Neural cell (in vitro differentiated cells): ENCODE measurements at regions not wholly inside any gene's neighbourhood (a gene's known extent, or its start where the extent isn't known, plus 50 kb on each side); places are given as distances from the start of the nearest gene placed in this dataset.

Source experiments
- H2AFZ ChIP-seq: fragments of 200-600, 300-800 bp; sonication (generic), shearing (Covaris generic); 2 replicates; pipeline ENCODE4 v1.6.0; 2014; ENCODE audit warnings: low read depth, mild to moderate bottlenecking, antibody characterized with exemption, low read length, moderate library complexity
- H3F3A ChIP-seq: fragments of 200-600 bp; shearing (Covaris generic); 2 replicates; pipeline ENCODE4 v1.6.1; 2016; ENCODE audit warnings: mild to moderate bottlenecking, moderate library complexity, mixed read lengths, antibody characterized with exemption, low read length; ENCODE audit not compliant: insufficient read depth, poor library complexity, severe bottlenecking
- H3K27ac ChIP-seq: fragments of 200-600, 300-800 bp; sonication (generic), shearing (Covaris generic); 2 replicates; pipeline ENCODE4 v1.5.1; 2014; ENCODE audit warnings: mild to moderate bottlenecking, low read length, moderate library complexity
- H3K27me3 ChIP-seq: fragments of 300-800, 200-600 bp; sonication (generic), shearing (Covaris generic); 2 replicates; pipeline ENCODE4 v1.6.0; 2014; ENCODE audit warnings: mild to moderate bottlenecking, low read depth, low read length, moderate library complexity; ENCODE audit not compliant: insufficient read depth
- H3K36me3 ChIP-seq: fragments of 300-800, 200-600 bp; sonication (generic), shearing (Covaris generic); 2 replicates; pipeline ENCODE4 v1.5.1; 2014; ENCODE audit warnings: mild to moderate bottlenecking, antibody characterized with exemption, low read length, moderate library complexity; ENCODE audit not compliant: insufficient read depth
- H3K4me2 ChIP-seq: fragments of 300-800, 200-600 bp; sonication (generic), shearing (Covaris generic); 2 replicates; pipeline ENCODE4 v1.6.0; 2014; ENCODE audit warnings: mild to moderate bottlenecking, low read length
- H3K4me3 ChIP-seq: fragments of 300-800, 200-600 bp; sonication (generic), shearing (Covaris generic); 2 replicates; pipeline ENCODE4 v1.5.1; 2014; ENCODE audit warnings: mild to moderate bottlenecking, low read length, moderate library complexity
- H3K79me2 ChIP-seq: fragments of 200-600 bp; shearing (Covaris generic); replicated peaks from 2 replicates; pipeline ENCODE4 v1.6.0; 2014; ENCODE audit warnings: mild to moderate bottlenecking, low read length, moderate library complexity; ENCODE audit not compliant: insufficient read depth
- H3K9ac ChIP-seq: fragments of 300-800, 200-600 bp; sonication (generic), shearing (Covaris generic); 2 replicates; pipeline ENCODE4 v1.6.1; 2016; ENCODE audit warnings: mild to moderate bottlenecking, low read length, mixed read lengths
- H3K9me2 ChIP-seq: fragments of 200-600 bp; shearing (Covaris generic); 2 replicates; pipeline ENCODE4 v1.6.1; 2016; ENCODE audit warnings: mild to moderate bottlenecking, low read length, mixed read lengths; ENCODE audit not compliant: insufficient read depth
- H3K9me3 ChIP-seq: fragments of 200-600, 300-800 bp; sonication (generic), shearing (Covaris generic); 2 replicates; pipeline ENCODE4 v1.6.1; 2016; ENCODE audit warnings: mild to moderate bottlenecking, mixed run types, low read length, moderate library complexity, mixed read lengths
- H4K20me1 ChIP-seq: fragments of 200-600 bp; shearing (Covaris generic); 2 replicates; pipeline ENCODE4 v1.6.1; 2016; ENCODE audit warnings: mild to moderate bottlenecking, mixed run types; ENCODE audit not compliant: insufficient read depth
- EP300 ChIP-seq: fragments of 450-650 bp; conservative IDR thresholded peaks from 2 replicates; pipeline ENCODE4 v1.6.1; 2014; ENCODE audit warnings: antibody characterized with exemption, mild to moderate bottlenecking, moderate library complexity; ENCODE audit not compliant: poor library complexity, severe bottlenecking
- EZH2 ChIP-seq: fragments of 200-600, 300-800 bp; shearing (Covaris generic), sonication (generic); IDR thresholded peaks from 2 replicates; pipeline ENCODE4 v1.6.1; 2014; ENCODE audit warnings: antibody characterized with exemption, low read length, borderline replicate concordance, mild to moderate bottlenecking; ENCODE audit not compliant: insufficient read depth, poor library complexity, severe bottlenecking
- MXI1 ChIP-seq: fragments of 450-650 bp; conservative IDR thresholded peaks from 2 replicates; pipeline ENCODE4 v1.6.1; 2014; ENCODE audit warnings: antibody characterized with exemption, mild to moderate bottlenecking; ENCODE audit not compliant: poor library complexity, severe bottlenecking
- POLR2AphosphoS5 ChIP-seq: IDR thresholded peaks from 2 replicates; pipeline ENCODE4 v1.6.1; 2012
- RAD21 ChIP-seq: fragments of 450-650 bp; conservative IDR thresholded peaks from 2 replicates; pipeline ENCODE4 v1.6.1; 2014; ENCODE audit warnings: antibody characterized with exemption, mild to moderate bottlenecking, moderate library complexity
- SMC3 ChIP-seq: fragments of 450-650 bp; conservative IDR thresholded peaks from 2 replicates; pipeline ENCODE4 v1.6.1; 2014; ENCODE audit warnings: antibody characterized with exemption, mild to moderate bottlenecking, moderate library complexity; ENCODE audit not compliant: poor library complexity
- TAF1 ChIP-seq: IDR thresholded peaks from 2 replicates; pipeline ENCODE4 v1.6.1; 2012; ENCODE audit warnings: low read depth
- TF ChIP-seq, protein P1 (sequence below): IDR thresholded peaks from 2 replicates; pipeline ENCODE4 v1.6.1; 2012; ENCODE audit warnings: borderline replicate concordance
- TF ChIP-seq, protein P2 (sequence below): fragments of 450-650 bp; IDR thresholded peaks from 2 replicates; pipeline ENCODE4 v1.5.1; 2014; ENCODE audit warnings: antibody characterized with exemption, mild to moderate bottlenecking, moderate library complexity; ENCODE audit not compliant: poor library complexity, severe bottlenecking

DNA sequence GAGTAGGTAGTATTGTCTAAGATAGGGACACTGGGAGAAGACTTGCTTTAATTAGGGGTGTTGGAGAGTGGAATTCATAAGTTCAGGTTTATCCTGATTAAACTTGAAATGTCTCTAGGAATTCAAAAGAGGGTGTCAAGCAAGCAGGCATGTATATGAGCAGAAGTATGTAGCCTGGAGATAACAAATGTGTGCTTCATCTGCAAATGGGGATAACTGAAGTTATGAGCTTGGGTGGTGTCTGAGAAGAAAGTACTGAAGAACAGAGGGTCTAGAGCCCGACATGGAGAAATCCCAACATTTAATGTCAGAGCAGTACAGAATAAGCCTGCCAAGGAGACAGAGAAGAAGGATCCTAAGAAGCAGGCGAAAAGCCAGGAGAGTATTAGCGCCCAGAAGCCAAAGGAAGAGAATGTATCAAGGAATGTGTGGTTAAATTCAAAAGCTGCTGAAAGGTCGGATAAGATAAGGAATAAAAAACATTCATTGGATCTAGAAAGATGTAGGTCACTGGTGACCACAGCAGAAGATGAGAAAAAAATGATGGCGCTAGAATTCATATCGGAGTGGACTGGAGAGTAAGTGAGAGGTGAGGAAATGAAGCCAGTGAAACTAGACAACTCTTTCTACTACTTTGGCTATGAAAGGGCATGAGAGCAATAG lies 401.5 kb upstream of the PIK3R1 start:
- no peak overlapping the region for H3K9ac ChIP-seq
- no peaks in the 10 kb centered on the region for H3K9me3 ChIP-seq
- H3K27me3 ChIP-seq: no peaks in the 10 kb centered on the region
- no peaks in the 10 kb centered on the region for H3K36me3 ChIP-seq
- TF ChIP-seq EZH2: no peak
- TF ChIP-seq EP300: no peak
- TF ChIP-seq POLR2AphosphoS5: no peak
- TF ChIP-seq TAF1: no peak
- TF ChIP-seq, protein P1, sequence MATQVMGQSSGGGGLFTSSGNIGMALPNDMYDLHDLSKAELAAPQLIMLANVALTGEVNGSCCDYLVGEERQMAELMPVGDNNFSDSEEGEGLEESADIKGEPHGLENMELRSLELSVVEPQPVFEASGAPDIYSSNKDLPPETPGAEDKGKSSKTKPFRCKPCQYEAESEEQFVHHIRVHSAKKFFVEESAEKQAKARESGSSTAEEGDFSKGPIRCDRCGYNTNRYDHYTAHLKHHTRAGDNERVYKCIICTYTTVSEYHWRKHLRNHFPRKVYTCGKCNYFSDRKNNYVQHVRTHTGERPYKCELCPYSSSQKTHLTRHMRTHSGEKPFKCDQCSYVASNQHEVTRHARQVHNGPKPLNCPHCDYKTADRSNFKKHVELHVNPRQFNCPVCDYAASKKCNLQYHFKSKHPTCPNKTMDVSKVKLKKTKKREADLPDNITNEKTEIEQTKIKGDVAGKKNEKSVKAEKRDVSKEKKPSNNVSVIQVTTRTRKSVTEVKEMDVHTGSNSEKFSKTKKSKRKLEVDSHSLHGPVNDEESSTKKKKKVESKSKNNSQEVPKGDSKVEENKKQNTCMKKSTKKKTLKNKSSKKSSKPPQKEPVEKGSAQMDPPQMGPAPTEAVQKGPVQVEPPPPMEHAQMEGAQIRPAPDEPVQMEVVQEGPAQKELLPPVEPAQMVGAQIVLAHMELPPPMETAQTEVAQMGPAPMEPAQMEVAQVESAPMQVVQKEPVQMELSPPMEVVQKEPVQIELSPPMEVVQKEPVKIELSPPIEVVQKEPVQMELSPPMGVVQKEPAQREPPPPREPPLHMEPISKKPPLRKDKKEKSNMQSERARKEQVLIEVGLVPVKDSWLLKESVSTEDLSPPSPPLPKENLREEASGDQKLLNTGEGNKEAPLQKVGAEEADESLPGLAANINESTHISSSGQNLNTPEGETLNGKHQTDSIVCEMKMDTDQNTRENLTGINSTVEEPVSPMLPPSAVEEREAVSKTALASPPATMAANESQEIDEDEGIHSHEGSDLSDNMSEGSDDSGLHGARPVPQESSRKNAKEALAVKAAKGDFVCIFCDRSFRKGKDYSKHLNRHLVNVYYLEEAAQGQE: no peak
- TF ChIP-seq, protein P2, sequence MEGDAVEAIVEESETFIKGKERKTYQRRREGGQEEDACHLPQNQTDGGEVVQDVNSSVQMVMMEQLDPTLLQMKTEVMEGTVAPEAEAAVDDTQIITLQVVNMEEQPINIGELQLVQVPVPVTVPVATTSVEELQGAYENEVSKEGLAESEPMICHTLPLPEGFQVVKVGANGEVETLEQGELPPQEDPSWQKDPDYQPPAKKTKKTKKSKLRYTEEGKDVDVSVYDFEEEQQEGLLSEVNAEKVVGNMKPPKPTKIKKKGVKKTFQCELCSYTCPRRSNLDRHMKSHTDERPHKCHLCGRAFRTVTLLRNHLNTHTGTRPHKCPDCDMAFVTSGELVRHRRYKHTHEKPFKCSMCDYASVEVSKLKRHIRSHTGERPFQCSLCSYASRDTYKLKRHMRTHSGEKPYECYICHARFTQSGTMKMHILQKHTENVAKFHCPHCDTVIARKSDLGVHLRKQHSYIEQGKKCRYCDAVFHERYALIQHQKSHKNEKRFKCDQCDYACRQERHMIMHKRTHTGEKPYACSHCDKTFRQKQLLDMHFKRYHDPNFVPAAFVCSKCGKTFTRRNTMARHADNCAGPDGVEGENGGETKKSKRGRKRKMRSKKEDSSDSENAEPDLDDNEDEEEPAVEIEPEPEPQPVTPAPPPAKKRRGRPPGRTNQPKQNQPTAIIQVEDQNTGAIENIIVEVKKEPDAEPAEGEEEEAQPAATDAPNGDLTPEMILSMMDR: no peak
- TF ChIP-seq SMC3: no peak
- no peak for TF ChIP-seq RAD21
- TF ChIP-seq MXI1: no peak
- H3K4me2 ChIP-seq: no peak overlapping the region
- H3K9me2 ChIP-seq: no peaks in the 10 kb centered on the region
- no peaks in the 10 kb centered on the region for H3F3A ChIP-seq
- H3K27ac ChIP-seq: no peak overlapping the region
- no peak overlapping the region for H3K4me3 ChIP-seq
- no peaks in the 10 kb centered on the region for H4K20me1 ChIP-seq
- no peaks in the 10 kb centered on the region for H3K79me2 ChIP-seq
- no peak overlapping the region for H2AFZ ChIP-seq

DNA sequence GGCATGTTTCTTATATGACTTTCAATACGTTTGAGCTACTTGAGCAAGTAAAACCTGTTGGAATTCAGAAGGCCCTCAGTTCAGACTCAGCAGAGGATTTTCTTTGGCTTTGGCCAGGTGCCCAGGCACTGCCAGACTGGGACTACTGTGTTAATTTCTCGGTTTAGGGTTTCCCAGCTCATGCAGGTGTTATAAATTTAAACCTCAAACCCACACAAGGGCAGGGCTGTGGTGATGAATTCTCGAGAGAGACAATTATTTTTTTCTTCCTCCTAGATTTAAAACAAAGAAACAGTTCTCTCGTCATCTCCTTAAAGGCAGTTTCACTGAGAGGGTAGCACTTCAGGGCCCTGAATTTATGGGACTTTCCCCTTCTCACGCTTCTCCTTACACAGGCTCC lies 406.0 kb upstream of the PIK3R1 start:
- H3F3A ChIP-seq: no peaks in the 10 kb centered on the region
- H3K4me3 ChIP-seq: no peak overlapping the region
- H3K79me2 ChIP-seq: no peaks in the 10 kb centered on the region
- no peaks in the 10 kb centered on the region for H3K36me3 ChIP-seq
- no peaks in the 10 kb centered on the region for H3K27me3 ChIP-seq
- H3K9me2 ChIP-seq: no peaks in the 10 kb centered on the region
- no peak for TF ChIP-seq SMC3
- TF ChIP-seq, protein P2: no peak
- TF ChIP-seq POLR2AphosphoS5: no peak
- TF ChIP-seq RAD21: no peak
- TF ChIP-seq, protein P1: no peak
- TF ChIP-seq EP300: no peak
- no peak for TF ChIP-seq EZH2
- TF ChIP-seq MXI1: no peak
- no peaks in the 10 kb centered on the region for H4K20me1 ChIP-seq
- no peak overlapping the region for H3K9ac ChIP-seq
- no peak overlapping the region for H3K4me2 ChIP-seq
- no peak overlapping the region for H3K27ac ChIP-seq
- no peak overlapping the region for H2AFZ ChIP-seq
- H3K9me3 ChIP-seq: no peaks in the 10 kb centered on the region
